Thyroid gland (tissue), 4 donors: ENCODE measurements at regions not wholly inside any gene's neighbourhood (a gene's known extent, or its start where the extent isn't known, plus 50 kb on each side); places are given as distances from the start of the nearest gene placed in this dataset.

Experiments
- DNase-seq, 2 donors: peaks; one replicate each; pipeline ENCODE4 v3.0.0-alpha.2; 2019
- H3K27ac ChIP-seq, 3 donors: fragments of 200-600 bp; sonication (generic); 1 replicate in 2 of 3; 2 replicates in 1 of 3; pipeline ENCODE4 v1.5.1; 2016 to 2019; ENCODE audit warnings: mild to moderate bottlenecking in 1 of 3, moderate library complexity in 1 of 3
- H3K27me3 ChIP-seq: fragments of 200-600 bp; sonication (generic); one replicate; pipeline ENCODE4 v1.5.1; 2019
- H3K36me3 ChIP-seq, 2 donors: fragments of 200-600 bp; sonication (generic); one replicate each; pipeline ENCODE4 v1.5.1; 2016 to 2019
- H3K4me1 ChIP-seq, 2 donors: fragments of 200-600 bp; sonication (generic); one replicate each; pipeline ENCODE4 v1.5.1; 2017 to 2019
- H3K4me3 ChIP-seq, 3 donors: fragments of 200-600 bp; sonication (generic); replicated peaks in 1 of 3; 1 replicate in 2 of 3; 2 replicates in 1 of 3; pipeline ENCODE4 v1.5.1; 2016; ENCODE audit warnings: mild to moderate bottlenecking in 1 of 3
- H3K9me3 ChIP-seq: fragments of 200-600 bp; sonication (generic); one replicate; pipeline ENCODE4 v1.5.1; 2017
- CTCF ChIP-seq, 6 experiments: fragments of 200-600 bp in 3 of 6; fragments of 450-650 bp in 3 of 6; sonication (generic) in 3 of 6; IDR thresholded peaks; one replicate each; pipeline ENCODE4 v1.5.1; 2016 to 2019; ENCODE audit warnings: antibody characterized with exemption in 6 of 6, mild to moderate bottlenecking in 2 of 6, inconsistent platforms in 1 of 6, moderate library complexity in 1 of 6
- POLR2A ChIP-seq, 2 donors: fragments of 450-650 bp; IDR thresholded peaks; one replicate each; pipeline ENCODE4 v1.6.1; 2017; ENCODE audit warnings: antibody characterized with exemption in 2 of 2, mild to moderate bottlenecking in 2 of 2, moderate library complexity in 1 of 2
- WGBS, 2 donors: methylation state at CpG; one replicate each; pipeline ENCODE4 v1.1.5; 2017; 5-methylcytosine and 5-hydroxymethylcytosine counted together
- intact Hi-C: fragments of 100-400 bp; cut with DNase I; formaldehyde crosslinking; loops from one replicate; pipeline ENCODE4 v1.15.1; 2023

DNA sequence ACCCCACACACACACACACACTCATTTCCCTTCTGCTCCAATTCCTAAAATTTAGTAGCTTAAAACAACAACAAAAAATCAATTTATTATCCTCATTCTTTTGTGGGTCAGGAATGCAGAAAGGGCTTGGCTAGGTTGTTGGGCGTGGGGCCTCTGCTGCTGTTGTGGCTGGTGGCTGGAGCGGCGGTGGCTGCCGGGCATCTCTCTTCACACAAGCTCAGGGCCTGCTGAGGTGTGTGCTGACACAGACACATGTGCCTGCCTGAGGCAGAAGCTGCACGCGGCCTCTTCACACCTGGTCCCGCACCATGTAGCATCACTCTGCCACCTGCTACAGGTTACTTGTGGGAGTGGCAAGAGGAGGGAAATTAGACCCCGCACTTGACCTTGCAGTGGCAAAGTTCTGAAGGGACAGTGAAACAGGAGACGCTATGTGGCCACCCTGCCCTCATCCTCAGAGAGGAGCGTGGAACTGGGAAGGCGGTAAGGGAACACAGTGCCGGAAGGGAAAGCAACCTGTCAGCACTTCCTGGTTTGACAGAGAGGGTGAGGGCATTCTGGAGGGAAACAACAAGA is 64.0 kb upstream of the PRR20G start:
- DNase-seq, result no peak

DNA sequence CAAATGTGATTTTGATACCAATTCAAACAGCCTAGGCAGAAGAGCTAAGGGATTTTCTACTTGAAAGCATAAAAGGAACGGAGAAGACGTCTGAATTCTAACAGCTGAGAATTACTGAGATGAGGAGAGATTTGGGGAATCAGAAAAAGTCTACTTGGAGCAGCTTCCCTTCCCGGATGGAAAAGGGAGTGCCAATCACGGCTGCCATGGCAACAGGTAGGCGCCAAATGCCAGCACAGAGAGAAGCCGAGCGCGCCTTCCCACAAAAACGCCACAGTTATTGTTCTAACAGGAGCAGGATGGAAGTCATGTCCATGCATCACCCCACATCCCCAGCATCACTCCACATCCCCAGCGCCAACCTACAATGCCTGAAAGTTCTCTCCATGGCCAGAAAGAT is 63.5 kb upstream of the PRR20G start:
- no peaks in the 10 kb centered on the region for H3K9me3 ChIP-seq
- H3K27ac ChIP-seq, result no peak overlapping the region
- H3K27me3 ChIP-seq, result no peaks in the 10 kb centered on the region
- intact Hi-C loops, result no loop called here
- H3K36me3 ChIP-seq, result no peaks in the 10 kb centered on the region
- no peak for DNase-seq
- WGBS, 2 donors, result 70 to 72% methylated on average over 10 of the region's 10 CpGs
- H3K4me1 ChIP-seq, result no peaks in the 10 kb centered on the region
- H3K4me3 ChIP-seq, result no peak overlapping the region
- TF ChIP-seq POLR2A (IDR thresholded peaks at IDR 0.05) (no peak), CTCF (IDR thresholded peaks at IDR 0.05) (no peak)

More for the DNA sequence above, 64.0 kb upstream of the PRR20G start:
- Histone ChIP-seq H3K4me3 (no peak overlapping the region), H3K27ac (no peak overlapping the region), H3K4me1 (no peaks in the 10 kb centered on the region), H3K9me3 (no peaks in the 10 kb centered on the region), H3K36me3 (no peaks in the 10 kb centered on the region), H3K27me3 (no peaks in the 10 kb centered on the region)
- 69 to 79% methylated on average over 12 of the region's 12 CpGs for WGBS, 2 donors
- intact Hi-C loops, result no loop called here
- TF ChIP-seq CTCF (IDR thresholded peaks at IDR 0.05) (no peak), POLR2A (IDR thresholded peaks at IDR 0.05) (no peak)

- Histone ChIP-seq H3K27me3 (no peaks in the 10 kb centered on the region), H3K9me3 (no peaks in the 10 kb centered on the region), H3K27ac (no peak overlapping the region), H3K4me1 (no peaks in the 10 kb centered on the region), H3K4me3 (no peak overlapping the region), H3K36me3 (no peaks in the 10 kb centered on the region)
- WGBS, 2 donors, result 75 to 79% methylated on average over 10 to 18 of the region's 28 CpGs
- DNase-seq, result no peak
- intact Hi-C loops, result no loop called here
- TF ChIP-seq POLR2A (IDR thresholded peaks at IDR 0.05), result no peak
- TF ChIP-seq CTCF (IDR thresholded peaks at IDR 0.05), result no peak
These were observed 62.6 kb upstream of the PRR20G start for GRCh38 chr3:127350172-127351050.

DNA sequence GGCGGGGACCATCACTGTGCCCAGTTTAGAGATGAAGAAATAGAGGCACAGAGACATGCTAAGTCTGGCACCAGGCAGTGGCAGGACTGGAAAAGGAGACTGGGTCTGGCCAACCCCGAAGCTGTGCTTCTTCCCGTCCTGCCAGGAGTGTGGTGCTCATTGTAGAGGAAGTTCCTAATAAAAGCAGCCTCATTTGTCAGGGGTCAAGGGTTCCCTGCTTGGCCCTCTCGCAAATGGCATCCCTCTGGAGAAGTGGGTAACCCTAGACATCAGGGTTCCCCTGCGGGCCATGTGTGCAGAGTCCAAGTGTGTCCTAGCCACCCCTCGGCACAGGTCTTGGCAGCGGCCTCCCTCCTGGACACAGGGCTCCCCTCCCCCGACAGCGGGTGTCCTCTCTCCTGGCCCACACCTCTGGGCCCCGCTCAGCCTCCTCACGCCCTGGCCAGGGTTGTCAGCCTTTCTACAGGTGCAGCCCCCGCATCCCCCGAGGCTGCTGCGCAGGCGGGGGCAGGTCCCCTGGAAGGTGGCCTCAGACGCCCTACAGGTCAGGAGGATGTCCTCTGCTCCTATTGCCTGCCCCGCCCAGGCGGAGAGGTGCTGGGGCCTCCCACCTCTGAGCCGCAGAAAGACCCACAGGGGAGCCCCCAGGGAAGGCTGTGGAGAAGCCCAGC is 61.8 kb upstream of the PRR20G start:
- no peaks in the 10 kb centered on the region for H3K36me3 ChIP-seq
- no peak overlapping the region for H3K27ac ChIP-seq
- no peaks in the 10 kb centered on the region for H3K4me1 ChIP-seq
- intact Hi-C loops, result no loop called here
- no peak for DNase-seq
- H3K4me3 ChIP-seq, result no peak overlapping the region
- no peaks in the 10 kb centered on the region for H3K9me3 ChIP-seq
- 75 to 78% methylated on average over 13 of the region's 19 CpGs for WGBS, 2 donors
- no peak for TF ChIP-seq CTCF (IDR thresholded peaks at IDR 0.05)
- TF ChIP-seq POLR2A (IDR thresholded peaks at IDR 0.05), result no peak
- no peaks in the 10 kb centered on the region for H3K27me3 ChIP-seq

GRCh38 chr3:127342735-127343134 is 54.9 kb upstream of the PRR20G start:
- H3K36me3 ChIP-seq, result no peaks in the 10 kb centered on the region
- H3K4me1 ChIP-seq, result no peaks in the 10 kb centered on the region
- no peaks in the 10 kb centered on the region for H3K9me3 ChIP-seq
- peaks cover 6% of the 10 kb centered on the region for H3K27me3 ChIP-seq
- no peak for DNase-seq
- intact Hi-C loops, result no loop called here
- H3K27ac ChIP-seq, result no peak overlapping the region
- 47 to 48% methylated on average over 9 of the region's 9 CpGs for WGBS, 2 donors
- H3K4me3 ChIP-seq, result no peak overlapping the region
- TF ChIP-seq CTCF (IDR thresholded peaks at IDR 0.05) (no peak), POLR2A (IDR thresholded peaks at IDR 0.05) (no peak)
